Stimulated activated CD4-positive, alpha-beta T cell treated with anti-CD3 and anti-CD28 coated beads, Interleukin-15, amount 100 ng/mL, for 1 hour (primary cell): ENCODE measurements at regions not wholly inside any gene's neighbourhood (a gene's known extent, or its start where the extent isn't known, plus 50 kb on each side); places are given as distances from the start of the nearest gene placed in this dataset.

Experiments
- DNase-seq, 2 donors: peaks; one replicate each; pipeline ENCODE4 v3.0.0-alpha.2; 2020; ENCODE audit warnings: low read depth in 1 of 2, low spot score in 1 of 2

GRCh38 chr10:78817361-78817760 is 251.4 kb upstream of the ZMIZ1 start:
- no peak for DNase-seq

GRCh38 chr10:78817804-78818203 is 251.0 kb upstream of the ZMIZ1 start:
- no peak for DNase-seq

GRCh38 chr10:78819361-78820006 is 249.3 kb upstream of the ZMIZ1 start:
- no peak for DNase-seq

GRCh38 chr10:78820007-78820362 is 248.8 kb upstream of the ZMIZ1 start:
- no peak for DNase-seq

- no peak for DNase-seq
Observed at GRCh38 chr10:78821052-78821451, 247.7 kb upstream of the ZMIZ1 start.

GRCh38 chr10:78828647-78829539 is 239.9 kb upstream of the ZMIZ1 start:
- no peak for DNase-seq

- no peak for DNase-seq
Observed at GRCh38 chr10:78829565-78829964, 239.2 kb upstream of the ZMIZ1 start.

GRCh38 chr10:78830062-78830975 is 238.4 kb upstream of the ZMIZ1 start:
- DNase-seq, result no peak

- no peak for DNase-seq
Observed at GRCh38 chr10:78830976-78831375, 237.8 kb upstream of the ZMIZ1 start.

- no peak for DNase-seq
Observed at GRCh38 chr10:78831461-78831860, 237.3 kb upstream of the ZMIZ1 start.

- no peak for DNase-seq
Observed at GRCh38 chr10:78832281-78832680, 236.5 kb upstream of the ZMIZ1 start.

GRCh38 chr10:78838141-78838657 is 230.6 kb upstream of the ZMIZ1 start:
- DNase-seq, result no peak

- DNase-seq, result no peak
Observed at GRCh38 chr10:78843495-78843894, 225.3 kb upstream of the ZMIZ1 start.

- no peak for DNase-seq
Observed at GRCh38 chr10:78844960-78845607, 223.7 kb upstream of the ZMIZ1 start.

GRCh38 chr10:78846071-78846470 is 222.7 kb upstream of the ZMIZ1 start:
- DNase-seq, result no peak

- DNase-seq, result no peak
Observed at GRCh38 chr10:78846760-78847159, 222.0 kb upstream of the ZMIZ1 start.

GRCh38 chr10:78847485-78847884 is 221.3 kb upstream of the ZMIZ1 start:
- no peak for DNase-seq

- DNase-seq, result no peak
Observed at GRCh38 chr10:78849115-78849514, 219.7 kb upstream of the ZMIZ1 start.

- no peak for DNase-seq
Observed at GRCh38 chr10:78849731-78850130, 219.0 kb upstream of the ZMIZ1 start.

GRCh38 chr10:78850644-78851435 is 217.9 kb upstream of the ZMIZ1 start:
- no peak for DNase-seq
